ENCODE measurements at regions not wholly inside any gene's neighbourhood (a gene's known extent, or its start where the extent isn't known, plus 50 kb on each side); places are given as distances from the start of the nearest gene placed in this dataset.

- TF ChIP-seq GLI4 (tag by site-specific recombination; IDR thresholded peaks at IDR 0.05) (no peak), ZNF571 (tag by site-specific recombination; IDR thresholded peaks at IDR 0.05) (no peak), PRDM4 (tag by site-specific recombination; IDR thresholded peaks at IDR 0.05) (no peak), CTCF (tag by site-specific recombination; IDR thresholded peaks at IDR 0.05) (no peak)
Measured at GRCh38 chr6:119985952-119986736, 636.6 kb upstream of the MAN1A1 start.

Measured in HEK293 (cell line).